Panc1 (cell line): ENCODE measurements at regions not wholly inside any gene's neighbourhood (a gene's known extent, or its start where the extent isn't known, plus 50 kb on each side); places are given as distances from the start of the nearest gene placed in this dataset.

ENCODE experiments used
- POLR2AphosphoS5 ChIP-seq: IDR thresholded peaks from 2 replicates; pipeline ENCODE4 v1.6.1; 2012; ENCODE audit warnings: mild to moderate bottlenecking, low read depth, low read length, moderate library complexity
- TF ChIP-seq, protein P1 (sequence below): fragments of 450-650 bp; IDR thresholded peaks from 2 replicates; pipeline ENCODE4 v1.5.1; 2017; ENCODE audit warnings: mild to moderate bottlenecking

- TF ChIP-seq, protein P1, sequence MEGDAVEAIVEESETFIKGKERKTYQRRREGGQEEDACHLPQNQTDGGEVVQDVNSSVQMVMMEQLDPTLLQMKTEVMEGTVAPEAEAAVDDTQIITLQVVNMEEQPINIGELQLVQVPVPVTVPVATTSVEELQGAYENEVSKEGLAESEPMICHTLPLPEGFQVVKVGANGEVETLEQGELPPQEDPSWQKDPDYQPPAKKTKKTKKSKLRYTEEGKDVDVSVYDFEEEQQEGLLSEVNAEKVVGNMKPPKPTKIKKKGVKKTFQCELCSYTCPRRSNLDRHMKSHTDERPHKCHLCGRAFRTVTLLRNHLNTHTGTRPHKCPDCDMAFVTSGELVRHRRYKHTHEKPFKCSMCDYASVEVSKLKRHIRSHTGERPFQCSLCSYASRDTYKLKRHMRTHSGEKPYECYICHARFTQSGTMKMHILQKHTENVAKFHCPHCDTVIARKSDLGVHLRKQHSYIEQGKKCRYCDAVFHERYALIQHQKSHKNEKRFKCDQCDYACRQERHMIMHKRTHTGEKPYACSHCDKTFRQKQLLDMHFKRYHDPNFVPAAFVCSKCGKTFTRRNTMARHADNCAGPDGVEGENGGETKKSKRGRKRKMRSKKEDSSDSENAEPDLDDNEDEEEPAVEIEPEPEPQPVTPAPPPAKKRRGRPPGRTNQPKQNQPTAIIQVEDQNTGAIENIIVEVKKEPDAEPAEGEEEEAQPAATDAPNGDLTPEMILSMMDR = no peak
- TF ChIP-seq POLR2AphosphoS5 = no peak
Observed at GRCh38 chr4:135316266-135316779, 1114.7 kb upstream of the PABPC4L start.
